ENCODE measurements at regions not wholly inside any gene's neighbourhood (a gene's known extent, or its start where the extent isn't known, plus 50 kb on each side); places are given as distances from the start of the nearest gene placed in this dataset.

DNA sequence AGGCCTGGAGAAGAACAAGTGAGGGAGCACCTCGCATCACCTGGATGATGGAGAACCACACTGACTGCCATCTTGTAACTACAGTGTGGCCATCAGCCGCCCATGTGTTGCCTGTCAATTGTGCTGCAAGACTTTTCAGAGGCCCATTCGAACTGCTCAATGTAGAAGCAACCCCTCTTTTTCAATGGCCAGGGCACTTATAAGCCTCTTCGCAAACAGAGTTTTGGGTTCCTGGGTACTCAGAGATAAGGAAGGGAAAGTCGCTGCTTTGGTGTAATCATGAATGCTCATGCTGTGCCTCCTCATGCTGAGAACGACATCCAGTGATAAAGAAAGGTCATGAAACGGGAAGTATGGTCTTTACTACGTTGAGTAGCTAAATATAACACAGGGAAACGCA is 143.9 kb upstream of the SLC39A10 start:
- no peaks in the 10 kb centered on the region for H3K27me3 ChIP-seq (replicated peaks in 1 of 2; ENCODE audit: control insufficient read depth in 2 of 2, insufficient read depth in 2 of 2, low read length in 1 of 2)
- FAIRE-seq, result no peak
- no peak for TF ChIP-seq PAX5 (IDR thresholded peaks at IDR 0.05; ENCODE audit: borderline replicate concordance, low read depth, low read length)
- TF ChIP-seq, protein P1, sequence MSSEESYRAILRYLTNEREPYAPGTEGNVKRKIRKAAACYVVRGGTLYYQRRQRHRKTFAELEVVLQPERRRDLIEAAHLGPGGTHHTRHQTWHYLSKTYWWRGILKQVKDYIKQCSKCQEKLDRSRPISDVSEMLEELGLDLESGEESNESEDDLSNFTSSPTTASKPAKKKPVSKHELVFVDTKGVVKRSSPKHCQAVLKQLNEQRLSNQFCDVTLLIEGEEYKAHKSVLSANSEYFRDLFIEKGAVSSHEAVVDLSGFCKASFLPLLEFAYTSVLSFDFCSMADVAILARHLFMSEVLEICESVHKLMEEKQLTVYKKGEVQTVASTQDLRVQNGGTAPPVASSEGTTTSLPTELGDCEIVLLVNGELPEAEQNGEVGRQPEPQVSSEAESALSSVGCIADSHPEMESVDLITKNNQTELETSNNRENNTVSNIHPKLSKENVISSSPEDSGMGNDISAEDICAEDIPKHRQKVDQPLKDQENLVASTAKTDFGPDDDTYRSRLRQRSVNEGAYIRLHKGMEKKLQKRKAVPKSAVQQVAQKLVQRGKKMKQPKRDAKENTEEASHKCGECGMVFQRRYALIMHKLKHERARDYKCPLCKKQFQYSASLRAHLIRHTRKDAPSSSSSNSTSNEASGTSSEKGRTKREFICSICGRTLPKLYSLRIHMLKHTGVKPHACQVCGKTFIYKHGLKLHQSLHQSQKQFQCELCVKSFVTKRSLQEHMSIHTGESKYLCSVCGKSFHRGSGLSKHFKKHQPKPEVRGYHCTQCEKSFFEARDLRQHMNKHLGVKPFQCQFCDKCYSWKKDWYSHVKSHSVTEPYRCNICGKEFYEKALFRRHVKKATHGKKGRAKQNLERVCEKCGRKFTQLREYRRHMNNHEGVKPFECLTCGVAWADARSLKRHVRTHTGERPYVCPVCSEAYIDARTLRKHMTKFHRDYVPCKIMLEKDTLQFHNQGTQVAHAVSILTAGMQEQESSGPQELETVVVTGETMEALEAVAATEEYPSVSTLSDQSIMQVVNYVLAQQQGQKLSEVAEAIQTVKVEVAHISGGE (CRISPR knock-in tag; IDR thresholded peaks at IDR 0.05), result no peak
- no peak for TF ChIP-seq BCL11A (IDR thresholded peaks at IDR 0.05; ENCODE audit: low read depth, low read length)
- no peak for TF ChIP-seq NR2C1 (IDR thresholded peaks at IDR 0.05)
- no peak for TF ChIP-seq RUNX3 (IDR thresholded peaks at IDR 0.05; ENCODE audit: low read length)
- TF ChIP-seq JUNB (IDR thresholded peaks at IDR 0.05), result no peak
- TF ChIP-seq EZH2 (IDR thresholded peaks at IDR 0.05; ENCODE audit: borderline replicate concordance, control insufficient read depth, low read depth, low read length), result no peak
- TF ChIP-seq FOS (IDR thresholded peaks at IDR 0.05; ENCODE audit: borderline replicate concordance, extremely low read depth, insufficient read length), result no peak
- TF ChIP-seq DPF2 (IDR thresholded peaks at IDR 0.05), result no peak
- no peak for TF ChIP-seq MTA2 (IDR thresholded peaks at IDR 0.05; ENCODE audit: low read depth)
- TF ChIP-seq PAX8 (IDR thresholded peaks at IDR 0.05), result no peak
- TF ChIP-seq, protein P2, sequence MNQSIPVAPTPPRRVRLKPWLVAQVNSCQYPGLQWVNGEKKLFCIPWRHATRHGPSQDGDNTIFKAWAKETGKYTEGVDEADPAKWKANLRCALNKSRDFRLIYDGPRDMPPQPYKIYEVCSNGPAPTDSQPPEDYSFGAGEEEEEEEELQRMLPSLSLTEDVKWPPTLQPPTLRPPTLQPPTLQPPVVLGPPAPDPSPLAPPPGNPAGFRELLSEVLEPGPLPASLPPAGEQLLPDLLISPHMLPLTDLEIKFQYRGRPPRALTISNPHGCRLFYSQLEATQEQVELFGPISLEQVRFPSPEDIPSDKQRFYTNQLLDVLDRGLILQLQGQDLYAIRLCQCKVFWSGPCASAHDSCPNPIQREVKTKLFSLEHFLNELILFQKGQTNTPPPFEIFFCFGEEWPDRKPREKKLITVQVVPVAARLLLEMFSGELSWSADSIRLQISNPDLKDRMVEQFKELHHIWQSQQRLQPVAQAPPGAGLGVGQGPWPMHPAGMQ (IDR thresholded peaks at IDR 0.05; ENCODE audit: borderline replicate concordance), result no peak
- TF ChIP-seq SMAD5 (IDR thresholded peaks at IDR 0.05; ENCODE audit: low read depth), result no peak
- no peak for TF ChIP-seq SREBF2 (IDR thresholded peaks at IDR 0.05; ENCODE audit: low read length)
- no peak for TF ChIP-seq EED (IDR thresholded peaks at IDR 0.05; ENCODE audit: low read depth)
- TF ChIP-seq ATF7 (IDR thresholded peaks at IDR 0.05; ENCODE audit: low read depth), result no peak
- H3K4me3 ChIP-seq, result no peak overlapping the region
- DNase-seq (ENCODE audit: low read depth, low spot score), result no peak
- ChIA-PET RAD21 (ENCODE audit: unreplicated experiment) (interaction anchor here (1.1 kb wide), 1 partner anchor 46 kb away, joined by 3 read pairs; no protein-coding TSS in a partner anchor), SMC1A (ENCODE audit: uncharacterized antibody, unreplicated experiment) (interaction anchor here (0.8 to 7.7 kb wide), 4 partner anchors 14 to 79 kb away, joined by 3 to 80 read pairs (median 3); no protein-coding TSS in a partner anchor), CTCF (interaction anchor here (0.9 kb wide), 2 partner anchors 52 to 556 kb away, joined by 3 read pairs; partner anchors contain the start of gene DNAH7), POLR2A (interaction anchor here (1.0 kb wide), 1 partner anchor 20 kb away, joined by 3 read pairs; no protein-coding TSS in a partner anchor)
- no peaks in the 10 kb centered on the region for H4K20me1 ChIP-seq (ENCODE audit: control insufficient read depth, insufficient read depth)
- H3K36me3 ChIP-seq (ENCODE audit: control insufficient read depth in 2 of 2, insufficient read depth in 2 of 2, low read length in 1 of 2), result no peaks in the 10 kb centered on the region
- no peak overlapping the region for H3K4me2 ChIP-seq (ENCODE audit: control insufficient read depth, insufficient read depth)
- in situ Hi-C loops (cut with MboI) (no loop called here), intact Hi-C loops (cut with micrococcal nuclease; ENCODE audit: unreplicated experiment) (no loop called here)
- no peak overlapping the region for H3K9ac ChIP-seq (ENCODE audit: control insufficient read depth, insufficient read depth, low read length)
- no peaks in the 10 kb centered on the region for H3K9me3 ChIP-seq (replicated peaks; ENCODE audit: control insufficient read depth, insufficient read depth, low read length)
- 33% methylated on average over 9 of the region's 9 CpGs for WGBS (ENCODE audit: insufficient coverage, insufficient replicate concordance, low lambda C conversion rate, missing lambda C conversion rate)
- no peak overlapping the region for H2AFZ ChIP-seq (ENCODE audit: control insufficient read depth, low read depth, low read length)
- H3K79me2 ChIP-seq (ENCODE audit: control insufficient read depth, insufficient read depth, low read length), result no peaks in the 10 kb centered on the region
- no peaks in the 10 kb centered on the region for H3K4me1 ChIP-seq (ENCODE audit: control insufficient read depth, insufficient read depth, low read length)
- BruUV-seq (replicated peaks), result no TSS peak
- no peak for ATAC-seq
- no peak overlapping the region for H3K27ac ChIP-seq (ENCODE audit: control insufficient read depth, insufficient read depth)

Measured in GM12878 (cell line).